ENCODE measurements at regions not wholly inside any gene's neighbourhood (a gene's known extent, or its start where the extent isn't known, plus 50 kb on each side); places are given as distances from the start of the nearest gene placed in this dataset.

DNA sequence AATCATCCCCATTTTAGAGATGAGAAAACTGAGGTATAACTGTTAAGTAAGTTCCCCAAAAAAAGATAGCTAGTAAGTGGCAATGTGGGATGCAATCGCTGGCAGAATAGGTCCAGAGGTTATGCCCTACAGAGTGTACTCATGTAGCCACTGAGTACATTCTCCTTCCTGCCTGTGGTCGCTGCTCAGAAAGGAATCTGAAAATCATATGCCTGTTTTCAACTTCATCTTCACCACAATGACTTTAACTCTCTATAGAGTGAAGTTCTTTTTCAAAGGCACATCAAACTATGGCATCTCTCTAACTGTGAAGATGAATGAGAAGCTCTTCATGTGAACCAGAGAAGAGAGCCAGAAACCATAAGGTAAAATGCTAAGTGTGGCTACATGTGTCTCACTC is 162.2 kb upstream of the SLC25A13 start:
- TF ChIP-seq GLIS3 (CRISPR knock-in tag; IDR thresholded peaks at IDR 0.05) (no peak), ZFP3 (CRISPR knock-in tag; IDR thresholded peaks at IDR 0.05) (no peak), ZC3H10 (CRISPR knock-in tag; IDR thresholded peaks at IDR 0.05) (no peak), RARB (CRISPR knock-in tag; IDR thresholded peaks at IDR 0.05) (no peak), ZNF565 (CRISPR knock-in tag; conservative IDR thresholded peaks at IDR 0.05; ENCODE audit: low read depth) (no peak), ARNTL (CRISPR knock-in tag; IDR thresholded peaks at IDR 0.05; ENCODE audit: borderline replicate concordance, low read depth) (no peak), ZFP30 (CRISPR knock-in tag; IDR thresholded peaks at IDR 0.05) (no peak), TCF4 (CRISPR knock-in tag; IDR thresholded peaks at IDR 0.05; ENCODE audit: borderline replicate concordance) (no peak), BACH2 (CRISPR knock-in tag; IDR thresholded peaks at IDR 0.05; ENCODE audit: borderline replicate concordance) (no peak), TOX (CRISPR knock-in tag; IDR thresholded peaks at IDR 0.05; ENCODE audit: borderline replicate concordance) (no peak), ESRRG (CRISPR knock-in tag; IDR thresholded peaks at IDR 0.05) (no peak)
- TF ChIP-seq, protein P1, sequence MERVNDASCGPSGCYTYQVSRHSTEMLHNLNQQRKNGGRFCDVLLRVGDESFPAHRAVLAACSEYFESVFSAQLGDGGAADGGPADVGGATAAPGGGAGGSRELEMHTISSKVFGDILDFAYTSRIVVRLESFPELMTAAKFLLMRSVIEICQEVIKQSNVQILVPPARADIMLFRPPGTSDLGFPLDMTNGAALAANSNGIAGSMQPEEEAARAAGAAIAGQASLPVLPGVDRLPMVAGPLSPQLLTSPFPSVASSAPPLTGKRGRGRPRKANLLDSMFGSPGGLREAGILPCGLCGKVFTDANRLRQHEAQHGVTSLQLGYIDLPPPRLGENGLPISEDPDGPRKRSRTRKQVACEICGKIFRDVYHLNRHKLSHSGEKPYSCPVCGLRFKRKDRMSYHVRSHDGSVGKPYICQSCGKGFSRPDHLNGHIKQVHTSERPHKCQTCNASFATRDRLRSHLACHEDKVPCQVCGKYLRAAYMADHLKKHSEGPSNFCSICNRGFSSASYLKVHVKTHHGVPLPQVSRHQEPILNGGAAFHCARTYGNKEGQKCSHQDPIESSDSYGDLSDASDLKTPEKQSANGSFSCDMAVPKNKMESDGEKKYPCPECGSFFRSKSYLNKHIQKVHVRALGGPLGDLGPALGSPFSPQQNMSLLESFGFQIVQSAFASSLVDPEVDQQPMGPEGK (CRISPR knock-in tag; IDR thresholded peaks at IDR 0.05; ENCODE audit: borderline replicate concordance): no peak
- TF ChIP-seq, protein P2, sequence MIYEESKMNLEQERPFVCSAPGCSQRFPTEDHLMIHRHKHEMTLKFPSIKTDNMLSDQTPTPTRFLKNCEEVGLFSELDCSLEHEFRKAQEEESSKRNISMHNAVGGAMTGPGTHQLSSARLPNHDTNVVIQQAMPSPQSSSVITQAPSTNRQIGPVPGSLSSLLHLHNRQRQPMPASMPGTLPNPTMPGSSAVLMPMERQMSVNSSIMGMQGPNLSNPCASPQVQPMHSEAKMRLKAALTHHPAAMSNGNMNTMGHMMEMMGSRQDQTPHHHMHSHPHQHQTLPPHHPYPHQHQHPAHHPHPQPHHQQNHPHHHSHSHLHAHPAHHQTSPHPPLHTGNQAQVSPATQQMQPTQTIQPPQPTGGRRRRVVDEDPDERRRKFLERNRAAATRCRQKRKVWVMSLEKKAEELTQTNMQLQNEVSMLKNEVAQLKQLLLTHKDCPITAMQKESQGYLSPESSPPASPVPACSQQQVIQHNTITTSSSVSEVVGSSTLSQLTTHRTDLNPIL (CRISPR knock-in tag; IDR thresholded peaks at IDR 0.05; ENCODE audit: low read depth): no peak
- ATAC-seq: no peak

DNA sequence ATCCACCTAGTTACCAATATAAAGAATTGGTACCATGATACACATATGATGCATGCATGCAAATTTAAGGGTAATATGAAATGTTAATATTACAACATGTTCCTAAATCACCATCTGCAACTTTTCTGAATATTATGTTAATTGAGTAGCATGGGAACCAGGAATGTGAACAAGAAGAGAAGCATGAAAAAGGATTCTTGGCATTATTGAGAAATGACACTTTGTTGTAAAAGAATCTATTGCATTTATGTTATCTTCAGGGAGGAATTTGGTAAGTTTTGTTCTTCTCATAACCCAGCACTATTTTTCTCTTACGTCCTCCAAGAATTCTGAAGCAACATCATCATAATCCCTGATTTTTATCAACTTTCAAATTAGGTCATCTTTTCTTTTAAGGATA is 159.9 kb upstream of the SLC25A13 start:
- ATAC-seq: no peak
- TF ChIP-seq, protein P2 (CRISPR knock-in tag; IDR thresholded peaks at IDR 0.05; ENCODE audit: low read depth): no peak; the same call in 1 of the 2 replicates
- TF ChIP-seq ZNF70 (CRISPR knock-in tag; IDR thresholded peaks at IDR 0.05) (no peak), ISL1 (CRISPR knock-in tag; IDR thresholded peaks at IDR 0.05) (peak; percentile 44), CSRNP3 (CRISPR knock-in tag; IDR thresholded peaks at IDR 0.05) (no peak), CSDC2 (CRISPR knock-in tag; IDR thresholded peaks at IDR 0.05) (no peak), OSR1 (CRISPR knock-in tag; IDR thresholded peaks at IDR 0.05) (no peak), TOX (CRISPR knock-in tag; IDR thresholded peaks at IDR 0.05; ENCODE audit: borderline replicate concordance) (no peak), ZFP3 (CRISPR knock-in tag; IDR thresholded peaks at IDR 0.05) (no peak)

GRCh38 chr7:96479015-96479645 is 157.2 kb upstream of the SLC25A13 start:
- TF ChIP-seq ZNF565 (CRISPR knock-in tag; conservative IDR thresholded peaks at IDR 0.05; ENCODE audit: low read depth) (no peak), TOX (CRISPR knock-in tag; IDR thresholded peaks at IDR 0.05; ENCODE audit: borderline replicate concordance) (no peak)
- no peak for ATAC-seq

- TF ChIP-seq CSDC2 (CRISPR knock-in tag; IDR thresholded peaks at IDR 0.05) (no peak), ZC3H10 (CRISPR knock-in tag; IDR thresholded peaks at IDR 0.05) (no peak), ZNF565 (CRISPR knock-in tag; conservative IDR thresholded peaks at IDR 0.05; ENCODE audit: low read depth) (no peak), OSR1 (CRISPR knock-in tag; IDR thresholded peaks at IDR 0.05) (no peak), ARNTL (CRISPR knock-in tag; IDR thresholded peaks at IDR 0.05; ENCODE audit: borderline replicate concordance, low read depth) (no peak), GLIS3 (CRISPR knock-in tag; IDR thresholded peaks at IDR 0.05) (no peak), TCF4 (CRISPR knock-in tag; IDR thresholded peaks at IDR 0.05; ENCODE audit: borderline replicate concordance) (no peak), ZNF8 (CRISPR knock-in tag; IDR thresholded peaks at IDR 0.05) (no peak), SNAI2 (CRISPR knock-in tag; IDR thresholded peaks at IDR 0.05) (no peak), TOX (CRISPR knock-in tag; IDR thresholded peaks at IDR 0.05; ENCODE audit: borderline replicate concordance) (no peak), BACH2 (CRISPR knock-in tag; IDR thresholded peaks at IDR 0.05; ENCODE audit: borderline replicate concordance) (no peak), CSRNP3 (CRISPR knock-in tag; IDR thresholded peaks at IDR 0.05) (no peak), PPARA (CRISPR knock-in tag; IDR thresholded peaks at IDR 0.05; ENCODE audit: borderline replicate concordance) (no peak), ZFP30 (CRISPR knock-in tag; IDR thresholded peaks at IDR 0.05) (no peak)
- TF ChIP-seq, protein P1 (CRISPR knock-in tag; IDR thresholded peaks at IDR 0.05; ENCODE audit: borderline replicate concordance): no peak
- TF ChIP-seq, protein P2 (CRISPR knock-in tag; IDR thresholded peaks at IDR 0.05; ENCODE audit: low read depth): no peak
- no peak for ATAC-seq
These were observed 149.7 kb upstream of the SLC25A13 start for GRCh38 chr7:96471606-96472005.
